ENCODE measurements at regions not wholly inside any gene's neighbourhood (a gene's known extent, or its start where the extent isn't known, plus 50 kb on each side); places are given as distances from the start of the nearest gene placed in this dataset.

GRCh38 chr11:15645201-15645600 lies 530.5 kb downstream of the INSC start:
- peaks cover 6% of the 10 kb centered on the region for H3K4me1 Mint-ChIP-seq (ENCODE audit: unreplicated experiment)
- H3K27me3 Mint-ChIP-seq (ENCODE audit: unreplicated experiment), result peaks cover 10% of the 10 kb centered on the region
- H3K9me3 Mint-ChIP-seq (ENCODE audit: unreplicated experiment), result no peaks in the 10 kb centered on the region
- no peak for DNase-seq (ENCODE audit: extremely low spot score, unreplicated experiment)
- TF ChIP-seq, protein P1, sequence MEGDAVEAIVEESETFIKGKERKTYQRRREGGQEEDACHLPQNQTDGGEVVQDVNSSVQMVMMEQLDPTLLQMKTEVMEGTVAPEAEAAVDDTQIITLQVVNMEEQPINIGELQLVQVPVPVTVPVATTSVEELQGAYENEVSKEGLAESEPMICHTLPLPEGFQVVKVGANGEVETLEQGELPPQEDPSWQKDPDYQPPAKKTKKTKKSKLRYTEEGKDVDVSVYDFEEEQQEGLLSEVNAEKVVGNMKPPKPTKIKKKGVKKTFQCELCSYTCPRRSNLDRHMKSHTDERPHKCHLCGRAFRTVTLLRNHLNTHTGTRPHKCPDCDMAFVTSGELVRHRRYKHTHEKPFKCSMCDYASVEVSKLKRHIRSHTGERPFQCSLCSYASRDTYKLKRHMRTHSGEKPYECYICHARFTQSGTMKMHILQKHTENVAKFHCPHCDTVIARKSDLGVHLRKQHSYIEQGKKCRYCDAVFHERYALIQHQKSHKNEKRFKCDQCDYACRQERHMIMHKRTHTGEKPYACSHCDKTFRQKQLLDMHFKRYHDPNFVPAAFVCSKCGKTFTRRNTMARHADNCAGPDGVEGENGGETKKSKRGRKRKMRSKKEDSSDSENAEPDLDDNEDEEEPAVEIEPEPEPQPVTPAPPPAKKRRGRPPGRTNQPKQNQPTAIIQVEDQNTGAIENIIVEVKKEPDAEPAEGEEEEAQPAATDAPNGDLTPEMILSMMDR (IDR thresholded peaks at IDR 0.05), result no peak
- no peak overlapping the region for H3K4me3 Mint-ChIP-seq (ENCODE audit: unreplicated experiment)
- H3K27ac Mint-ChIP-seq (ENCODE audit: unreplicated experiment), result no peak overlapping the region
- no peaks in the 10 kb centered on the region for H3K36me3 Mint-ChIP-seq (ENCODE audit: unreplicated experiment)

- Mint-ChIP-seq H3K9me3 (ENCODE audit: unreplicated experiment) (no peaks in the 10 kb centered on the region), H3K27me3 (ENCODE audit: unreplicated experiment) (peaks cover 7% of the 10 kb centered on the region), H3K27ac (ENCODE audit: unreplicated experiment) (no peak overlapping the region), H3K4me1 (ENCODE audit: unreplicated experiment) (peaks cover 20% of the 10 kb centered on the region), H3K36me3 (ENCODE audit: unreplicated experiment) (no peaks in the 10 kb centered on the region), H3K4me3 (ENCODE audit: unreplicated experiment) (no peak overlapping the region)
- DNase-seq (ENCODE audit: extremely low spot score, unreplicated experiment), result no peak
- TF ChIP-seq, protein P1 (IDR thresholded peaks at IDR 0.05), result no peak
These were observed 534.8 kb downstream of the INSC start for GRCh38 chr11:15649371-15650104.

DNA sequence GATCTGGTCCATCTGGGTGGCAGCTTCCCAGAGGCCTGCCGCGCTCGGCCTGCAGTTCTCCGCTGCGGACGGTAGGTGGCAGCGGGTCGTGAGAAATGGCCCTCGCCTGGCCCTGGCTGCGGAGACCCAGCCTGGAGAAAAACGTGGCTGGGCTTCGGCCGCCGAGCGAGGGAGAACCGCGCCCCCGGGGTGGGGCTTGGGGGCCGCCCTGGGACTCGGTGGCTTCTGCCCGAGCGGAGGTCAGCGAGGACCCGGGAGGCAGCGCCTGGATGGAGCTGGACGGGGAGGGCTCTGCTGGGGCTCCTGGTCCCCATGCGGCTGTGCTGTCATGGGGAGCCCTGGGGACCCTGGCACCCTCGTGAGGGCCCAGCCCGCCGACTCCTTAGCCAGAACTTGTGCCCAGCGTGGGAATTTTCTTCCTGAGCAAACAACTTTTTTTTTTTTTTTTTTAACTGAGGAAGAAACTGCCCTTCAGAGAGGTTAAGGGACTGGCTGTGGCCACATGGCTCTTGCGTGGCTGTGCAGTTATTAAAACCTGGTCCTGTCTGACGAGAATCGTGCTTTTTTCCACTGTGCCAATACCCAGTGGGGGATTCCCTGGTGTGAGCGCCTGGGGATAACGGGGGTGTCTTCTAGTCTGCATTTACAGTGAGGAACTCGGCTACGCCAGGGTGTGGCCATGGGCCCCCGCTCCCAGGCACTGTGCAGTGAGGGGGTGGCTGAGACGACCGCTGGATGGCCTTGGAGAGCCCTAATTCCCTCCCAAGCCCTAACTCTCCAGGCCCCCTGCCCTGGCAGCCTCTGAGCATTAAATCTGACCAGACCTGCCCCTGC lies 535.6 kb downstream of the INSC start:
- TF ChIP-seq, protein P1 (IDR thresholded peaks at IDR 0.05), result peak; percentile 98
- H3K4me1 Mint-ChIP-seq (ENCODE audit: unreplicated experiment), result peaks cover 20% of the 10 kb centered on the region
- peak overlapping the region; percentile 37 for H3K4me3 Mint-ChIP-seq (ENCODE audit: unreplicated experiment)
- peak; percentile 99 for DNase-seq (ENCODE audit: extremely low spot score, unreplicated experiment)
- no peaks in the 10 kb centered on the region for H3K9me3 Mint-ChIP-seq (ENCODE audit: unreplicated experiment)
- peak overlapping the region; percentile 71 for H3K27ac Mint-ChIP-seq (ENCODE audit: unreplicated experiment)
- peaks cover 5% of the 10 kb centered on the region for H3K27me3 Mint-ChIP-seq (ENCODE audit: unreplicated experiment)
- H3K36me3 Mint-ChIP-seq (ENCODE audit: unreplicated experiment), result no peaks in the 10 kb centered on the region

GRCh38 chr11:15651033-15651432 lies 536.3 kb downstream of the INSC start:
- DNase-seq (ENCODE audit: extremely low spot score, unreplicated experiment), result no peak
- H3K27ac Mint-ChIP-seq (ENCODE audit: unreplicated experiment), result peak overlapping the region; percentile 71
- TF ChIP-seq, protein P1 (IDR thresholded peaks at IDR 0.05), result no peak
- H3K27me3 Mint-ChIP-seq (ENCODE audit: unreplicated experiment), result peaks cover 8% of the 10 kb centered on the region
- no peak overlapping the region for H3K4me3 Mint-ChIP-seq (ENCODE audit: unreplicated experiment)
- H3K9me3 Mint-ChIP-seq (ENCODE audit: unreplicated experiment), result no peaks in the 10 kb centered on the region
- H3K36me3 Mint-ChIP-seq (ENCODE audit: unreplicated experiment), result no peaks in the 10 kb centered on the region
- peaks cover 20% of the 10 kb centered on the region for H3K4me1 Mint-ChIP-seq (ENCODE audit: unreplicated experiment)

DNA sequence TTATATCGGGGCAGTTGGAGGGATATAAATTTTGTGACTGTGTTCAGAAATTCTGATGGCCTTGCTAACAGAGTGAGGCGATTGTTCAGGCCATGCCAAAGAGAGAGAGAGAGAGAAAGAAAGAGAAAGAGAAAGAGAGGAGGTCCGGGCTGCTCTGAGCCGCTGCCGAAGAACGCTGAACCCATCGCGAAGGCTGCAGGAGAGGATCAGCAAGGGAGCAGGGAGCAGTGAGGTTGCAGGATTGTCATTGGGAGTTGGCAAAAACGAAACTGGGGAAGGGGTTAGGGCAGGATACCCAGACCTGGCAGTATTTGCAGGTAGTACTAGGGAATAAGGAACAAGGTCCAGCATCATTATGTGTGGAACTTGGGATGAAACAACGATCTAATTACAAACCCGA lies 537.1 kb downstream of the INSC start:
- H3K9me3 Mint-ChIP-seq (ENCODE audit: unreplicated experiment), result no peaks in the 10 kb centered on the region
- DNase-seq (ENCODE audit: extremely low spot score, unreplicated experiment), result no peak
- H3K27ac Mint-ChIP-seq (ENCODE audit: unreplicated experiment), result peak overlapping the region; percentile 29
- H3K27me3 Mint-ChIP-seq (ENCODE audit: unreplicated experiment), result peaks cover 11% of the 10 kb centered on the region
- TF ChIP-seq, protein P1 (IDR thresholded peaks at IDR 0.05), result no peak
- no peak overlapping the region for H3K4me3 Mint-ChIP-seq (ENCODE audit: unreplicated experiment)
- no peaks in the 10 kb centered on the region for H3K36me3 Mint-ChIP-seq (ENCODE audit: unreplicated experiment)
- peaks cover 20% of the 10 kb centered on the region for H3K4me1 Mint-ChIP-seq (ENCODE audit: unreplicated experiment)

Measured in osteocyte (in vitro differentiated cells).